GM23248 (cell line): ENCODE measurements at regions not wholly inside any gene's neighbourhood (a gene's known extent, or its start where the extent isn't known, plus 50 kb on each side); places are given as distances from the start of the nearest gene placed in this dataset.

Source experiments
- DNase-seq: peaks from one replicate; pipeline ENCODE4 v3.0.0-alpha.2; 2015
- H2AFZ ChIP-seq: fragments of 200-600 bp; sonication (generic); 2 replicates; pipeline ENCODE4 v1.6.1; 2016; ENCODE audit warnings: antibody characterized with exemption
- H3F3A ChIP-seq: fragments of 200-600 bp; sonication (generic); 2 replicates; pipeline ENCODE4 v1.6.1; 2016; ENCODE audit warnings: mild to moderate bottlenecking, antibody characterized with exemption, mixed run types; ENCODE audit not compliant: insufficient read depth
- H3K27ac ChIP-seq: fragments of 200-600 bp; sonication (generic); 2 replicates; pipeline ENCODE4 v1.5.1; 2016; ENCODE audit warnings: mild to moderate bottlenecking
- H3K27me3 ChIP-seq: fragments of 200-600 bp; sonication (generic); replicated peaks from 2 replicates; pipeline ENCODE4 v1.6.1; 2016; ENCODE audit warnings: mild to moderate bottlenecking; ENCODE audit not compliant: insufficient read depth
- H3K36me3 ChIP-seq: fragments of 200-600 bp; sonication (generic); 2 replicates; pipeline ENCODE4 v1.6.1; 2016; ENCODE audit warnings: low read depth, mild to moderate bottlenecking
- H3K4me1 ChIP-seq: fragments of 200-600 bp; sonication (generic); 2 replicates; pipeline ENCODE4 v1.6.1; 2016; ENCODE audit warnings: mild to moderate bottlenecking; ENCODE audit not compliant: insufficient read depth
- H3K4me2 ChIP-seq: fragments of 200-600 bp; sonication (generic); one replicate; pipeline ENCODE4 v1.6.1; 2016; ENCODE audit warnings: mild to moderate bottlenecking; ENCODE audit not compliant: unreplicated experiment
- H3K4me3 ChIP-seq: fragments of 200-600 bp; sonication (generic); 2 replicates; pipeline ENCODE4 v1.5.1; 2016; ENCODE audit warnings: mild to moderate bottlenecking
- H3K79me2 ChIP-seq: fragments of 200-600 bp; sonication (generic); 2 replicates; pipeline ENCODE4 v1.6.1; 2016; ENCODE audit warnings: mild to moderate bottlenecking; ENCODE audit not compliant: insufficient read depth
- H3K9ac ChIP-seq: fragments of 200-600 bp; sonication (generic); 2 replicates; pipeline ENCODE4 v1.6.1; 2016; ENCODE audit warnings: mild to moderate bottlenecking
- H3K9me2 ChIP-seq: fragments of 200-600 bp; sonication (generic); 2 replicates; pipeline ENCODE4 v1.6.1; 2016; ENCODE audit warnings: mixed run types, mild to moderate bottlenecking, moderate library complexity; ENCODE audit not compliant: insufficient read depth
- H3K9me3 ChIP-seq: fragments of 200-600 bp; sonication (generic); one replicate; pipeline ENCODE4 v1.6.1; 2017; ENCODE audit warnings: low read depth
- H4K20me1 ChIP-seq: fragments of 200-600 bp; sonication (generic); 2 replicates; pipeline ENCODE4 v1.6.0; 2016; ENCODE audit not compliant: insufficient read depth
- EZH2 ChIP-seq: fragments of 200-600 bp; sonication (generic); IDR thresholded peaks from 2 replicates; pipeline ENCODE4 v1.6.1; 2018; ENCODE audit warnings: antibody characterized with exemption, mild to moderate bottlenecking; ENCODE audit not compliant: insufficient read depth, poor library complexity, severe bottlenecking
- EZH2phosphoT487 ChIP-seq: fragments of 200-600 bp; sonication (generic); IDR thresholded peaks from 2 replicates; pipeline ENCODE4 v1.6.1; 2018; ENCODE audit warnings: antibody characterized with exemption, moderate library complexity, mild to moderate bottlenecking, low read depth; ENCODE audit not compliant: insufficient read depth
- WGBS, 2 experiments: methylation state at CpG; one replicate each; pipeline ENCODE4 v1.1.6; 2015 to 2017; ENCODE audit warnings: low lambda C conversion rate in 2 of 2, low coverage in 1 of 2; ENCODE audit errors: missing lambda C conversion rate in 2 of 2; 5-methylcytosine and 5-hydroxymethylcytosine counted together
- in situ Hi-C: fragments of 300-500 bp; cut with MboI; formaldehyde crosslinking; loops from 2 replicates; pipeline ENCODE4 v1.15.0; 2020

DNA sequence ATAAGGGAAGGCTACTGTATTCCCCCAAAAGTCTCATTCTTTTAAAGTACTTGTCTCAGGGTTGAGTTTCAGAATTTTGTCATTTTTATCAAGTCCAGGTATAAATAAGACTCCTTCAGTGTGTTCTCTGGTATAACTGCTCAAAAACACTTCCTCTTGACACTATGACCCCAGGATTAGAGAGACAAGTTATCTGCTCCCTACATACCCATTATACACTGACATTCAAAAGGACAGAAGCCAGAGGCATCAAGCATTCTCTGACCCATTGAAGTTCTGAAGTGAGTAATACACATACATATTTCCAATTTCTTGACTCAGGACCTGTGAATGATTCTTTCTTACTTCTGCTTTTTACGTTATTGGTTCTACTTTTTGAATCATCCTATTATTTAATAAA is 447.8 kb upstream of the CNTN5 start:
- Histone ChIP-seq H3F3A (no peaks in the 10 kb centered on the region), H4K20me1 (no peaks in the 10 kb centered on the region), H3K4me3 (no peak overlapping the region), H3K9me2 (no peaks in the 10 kb centered on the region), H3K4me2 (no peak overlapping the region), H3K27me3 (no peaks in the 10 kb centered on the region), H3K36me3 (no peaks in the 10 kb centered on the region), H2AFZ (no peak overlapping the region), H3K9ac (no peak overlapping the region), H3K79me2 (no peaks in the 10 kb centered on the region), H3K27ac (no peak overlapping the region), H3K4me1 (no peaks in the 10 kb centered on the region), H3K9me3 (no peaks in the 10 kb centered on the region)
- in situ Hi-C loops, result no loop called here
- 6 to 12% methylated on average over 1 of the region's 1 CpG for WGBS, 2 experiments
- DNase-seq, result no peak
- TF ChIP-seq EZH2 (no peak), EZH2phosphoT487 (no peak)

DNA sequence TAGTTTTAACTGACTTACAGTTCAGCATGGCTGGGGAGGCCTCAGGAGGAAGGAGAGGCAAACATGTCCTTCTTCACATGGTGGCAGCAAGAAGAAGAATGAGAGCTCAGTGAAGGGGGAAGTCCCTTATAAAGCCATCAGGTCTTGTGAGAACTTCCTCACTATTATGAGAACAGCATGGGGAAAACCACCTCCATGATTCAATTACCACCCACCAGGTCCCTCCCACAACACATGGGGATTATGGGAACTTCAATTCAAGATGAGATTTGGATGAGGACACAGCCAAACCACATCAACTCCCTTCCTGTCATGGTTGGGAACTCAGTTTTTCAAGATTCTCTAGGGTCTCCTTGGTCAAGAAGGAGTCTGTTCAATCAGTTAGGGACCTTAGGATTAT is 432.9 kb upstream of the CNTN5 start:
- H3K9ac ChIP-seq, result no peak overlapping the region
- no peaks in the 10 kb centered on the region for H3K36me3 ChIP-seq
- H3F3A ChIP-seq, result no peaks in the 10 kb centered on the region
- no peaks in the 10 kb centered on the region for H4K20me1 ChIP-seq
- H3K9me3 ChIP-seq, result no peaks in the 10 kb centered on the region
- no peak for DNase-seq
- H3K4me1 ChIP-seq, result no peaks in the 10 kb centered on the region
- H3K4me2 ChIP-seq, result no peak overlapping the region
- TF ChIP-seq EZH2phosphoT487 (no peak), EZH2 (no peak)
- in situ Hi-C loops, result no loop called here
- no peaks in the 10 kb centered on the region for H3K79me2 ChIP-seq
- H3K9me2 ChIP-seq, result no peaks in the 10 kb centered on the region
- H3K27me3 ChIP-seq, result no peaks in the 10 kb centered on the region
- H2AFZ ChIP-seq, result no peak overlapping the region
- no peak overlapping the region for H3K4me3 ChIP-seq
- no peak overlapping the region for H3K27ac ChIP-seq

DNA sequence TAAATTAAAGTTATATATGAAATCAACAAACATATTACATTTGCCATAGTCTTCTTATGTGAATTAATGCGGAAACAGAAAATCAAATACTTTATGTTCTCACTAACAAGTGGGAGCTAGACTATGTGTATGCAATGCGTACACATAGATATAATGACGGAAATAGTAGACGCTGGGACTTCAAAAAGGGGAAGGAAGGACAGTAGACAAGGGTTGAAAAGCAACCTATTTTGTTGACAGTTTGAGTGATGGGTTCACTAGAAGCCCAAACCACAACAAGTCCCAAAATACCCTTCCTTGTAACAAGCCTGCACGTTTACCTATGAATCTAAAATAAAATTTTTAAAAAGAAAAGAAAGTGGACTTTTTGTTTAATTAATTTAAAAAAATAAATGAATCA is 430.8 kb upstream of the CNTN5 start:
- no peaks in the 10 kb centered on the region for H3K9me3 ChIP-seq
- H3K27me3 ChIP-seq, result no peaks in the 10 kb centered on the region
- no peak overlapping the region for H3K27ac ChIP-seq
- no peaks in the 10 kb centered on the region for H3K4me1 ChIP-seq
- no peak for TF ChIP-seq EZH2
- TF ChIP-seq EZH2phosphoT487, result no peak
- H3K79me2 ChIP-seq, result no peaks in the 10 kb centered on the region
- no peaks in the 10 kb centered on the region for H4K20me1 ChIP-seq
- H3F3A ChIP-seq, result no peaks in the 10 kb centered on the region
- no peak overlapping the region for H3K4me3 ChIP-seq
- no peaks in the 10 kb centered on the region for H3K36me3 ChIP-seq
- no peak overlapping the region for H2AFZ ChIP-seq
- WGBS, 2 experiments, result 29 to 40% methylated on average over 5 of the region's 5 CpGs
- no peak for DNase-seq
- H3K4me2 ChIP-seq, result no peak overlapping the region
- H3K9me2 ChIP-seq, result no peaks in the 10 kb centered on the region
- H3K9ac ChIP-seq, result no peak overlapping the region
- in situ Hi-C loops, result no loop called here

DNA sequence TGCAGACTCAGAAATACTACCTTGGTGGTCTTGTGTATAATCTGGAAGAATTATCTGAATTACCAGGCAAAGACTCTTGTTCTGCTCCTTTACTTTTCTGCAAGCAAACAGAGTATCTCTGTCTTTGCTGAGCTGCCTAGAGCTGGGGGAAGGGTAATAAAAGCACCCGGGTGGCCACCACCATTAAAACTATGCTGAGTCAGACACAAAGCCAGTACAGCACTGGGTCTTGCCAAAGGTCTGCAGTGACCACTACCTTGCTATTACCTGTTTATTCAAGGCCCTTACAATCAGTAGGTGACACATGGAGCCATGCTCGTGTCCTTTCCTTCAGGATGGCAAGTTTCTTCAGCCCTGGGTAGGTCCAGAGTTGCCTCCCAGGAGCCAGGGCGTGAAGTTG is 420.6 kb upstream of the CNTN5 start:
- no peak overlapping the region for H3K4me2 ChIP-seq
- H2AFZ ChIP-seq, result no peak overlapping the region
- in situ Hi-C loops, result no loop called here
- H3K27me3 ChIP-seq, result no peaks in the 10 kb centered on the region
- DNase-seq, result no peak
- H3K9me3 ChIP-seq, result no peaks in the 10 kb centered on the region
- no peaks in the 10 kb centered on the region for H3K36me3 ChIP-seq
- H4K20me1 ChIP-seq, result no peaks in the 10 kb centered on the region
- H3K27ac ChIP-seq, result no peak overlapping the region
- no peaks in the 10 kb centered on the region for H3K79me2 ChIP-seq
- no peaks in the 10 kb centered on the region for H3F3A ChIP-seq
- WGBS, 2 experiments, result 23 to 24% methylated on average over 3 of the region's 3 CpGs
- no peaks in the 10 kb centered on the region for H3K9me2 ChIP-seq
- H3K9ac ChIP-seq, result no peak overlapping the region
- TF ChIP-seq EZH2, result no peak
- no peak for TF ChIP-seq EZH2phosphoT487
- no peak overlapping the region for H3K4me3 ChIP-seq
- H3K4me1 ChIP-seq, result no peaks in the 10 kb centered on the region
